ENCODE measurements at regions not wholly inside any gene's neighbourhood (a gene's known extent, or its start where the extent isn't known, plus 50 kb on each side); places are given as distances from the start of the nearest gene placed in this dataset.

GRCh38 chr3:187838016-187838540 is 92.8 kb upstream of the BCL6 start:
- no peak overlapping the region for H3K27ac ChIP-seq
- intact Hi-C loops (cut with DNase I; ENCODE audit: low total_unique reads), result no loop called here

GRCh38 chr3:187839422-187839821 is 94.2 kb upstream of the BCL6 start:
- Histone ChIP-seq H3K9me3 (peaks cover 0 to 10% (median 0%) of the 10 kb centered on the region in 8 donors), H3K4me3 (no peak overlapping the region), H3K4me1 (no peaks in the 10 kb centered on the region), H3K27ac (no peak overlapping the region), H3K27me3 (replicated peaks in 1 of 7) (no peaks in the 10 kb centered on the region), H3K36me3 (no peaks in the 10 kb centered on the region)
- no peak for TF ChIP-seq POLR2AphosphoS5 (IDR thresholded peaks at IDR 0.05)
- TF ChIP-seq CTCF (IDR thresholded peaks at IDR 0.05 in 8 of 11, conservative IDR thresholded peaks at IDR 0.05 in 3 of 11), result no peak
- TF ChIP-seq POLR2A (IDR thresholded peaks at IDR 0.05), result no peak
- no peak for DNase-seq
- WGBS, 5 donors, result 87 to 92% (median 90%) methylated on average over 5 of the region's 5 CpGs
- intact Hi-C loops (cut with DNase I; ENCODE audit: low total_unique reads), result no loop called here

More at GRCh38 chr3:187838016-187838540, 92.8 kb upstream of the BCL6 start:
- Histone ChIP-seq H3K36me3 (no peaks in the 10 kb centered on the region), H3K27me3 (replicated peaks in 1 of 7) (no peaks in the 10 kb centered on the region), H3K9me3 (peaks cover 0 to 10% (median 0%) of the 10 kb centered on the region in 8 donors), H3K4me1 (no peaks in the 10 kb centered on the region), H3K4me3 (no peak overlapping the region)
- WGBS, 5 donors, result 80 to 93% (median 81%) methylated on average over 5 of the region's 5 CpGs
- no peak for TF ChIP-seq POLR2A (IDR thresholded peaks at IDR 0.05)
- no peak for TF ChIP-seq CTCF (IDR thresholded peaks at IDR 0.05 in 8 of 11, conservative IDR thresholded peaks at IDR 0.05 in 3 of 11)
- no peak for TF ChIP-seq POLR2AphosphoS5 (IDR thresholded peaks at IDR 0.05)
- DNase-seq, result no peak

GRCh38 chr3:187840856-187841255 is 95.6 kb upstream of the BCL6 start:
- Histone ChIP-seq H3K9me3 (no peaks in the 10 kb centered on the region), H3K27ac (no peak overlapping the region), H3K4me3 (no peak overlapping the region), H3K27me3 (replicated peaks in 1 of 7) (no peaks in the 10 kb centered on the region), H3K4me1 (no peaks in the 10 kb centered on the region), H3K36me3 (no peaks in the 10 kb centered on the region)
- TF ChIP-seq POLR2A (IDR thresholded peaks at IDR 0.05), result no peak
- no peak for TF ChIP-seq POLR2AphosphoS5 (IDR thresholded peaks at IDR 0.05)
- no peak for TF ChIP-seq CTCF (IDR thresholded peaks at IDR 0.05 in 8 of 11, conservative IDR thresholded peaks at IDR 0.05 in 3 of 11)
- WGBS, 5 donors, result 94 to 100% (median 98%) methylated on average over 2 of the region's 2 CpGs
- no peak for DNase-seq
- intact Hi-C loops (cut with DNase I; ENCODE audit: low total_unique reads), result no loop called here

DNA sequence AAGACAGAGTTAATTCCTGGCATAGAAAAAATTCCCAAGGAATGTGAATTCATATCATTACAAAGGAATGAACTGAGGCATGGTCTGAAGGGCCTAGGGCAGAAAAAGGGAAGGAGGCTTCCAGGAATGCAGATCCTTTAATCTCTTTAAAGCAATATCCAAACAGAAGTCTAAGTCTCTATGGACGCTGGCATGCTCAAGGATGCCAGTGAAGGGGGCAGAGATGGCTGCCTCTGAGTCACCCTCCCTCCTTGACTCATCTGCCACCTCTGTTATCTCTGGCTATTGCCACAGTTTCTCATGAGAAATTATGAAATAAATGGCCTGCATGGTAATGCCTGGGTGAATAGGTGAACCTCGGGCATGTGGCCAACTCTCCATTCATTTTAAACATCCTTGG is 96.3 kb upstream of the BCL6 start:
- Histone ChIP-seq H3K4me1 (no peaks in the 10 kb centered on the region), H3K4me3 (no peak overlapping the region), H3K9me3 (no peaks in the 10 kb centered on the region), H3K27ac (no peak overlapping the region), H3K36me3 (no peaks in the 10 kb centered on the region), H3K27me3 (replicated peaks in 1 of 7) (no peaks in the 10 kb centered on the region)
- WGBS, 5 donors, result 70 to 92% (median 84%) methylated on average over 2 of the region's 2 CpGs
- TF ChIP-seq POLR2AphosphoS5 (IDR thresholded peaks at IDR 0.05) (no peak), POLR2A (IDR thresholded peaks at IDR 0.05) (no peak), CTCF (IDR thresholded peaks at IDR 0.05 in 8 of 11, conservative IDR thresholded peaks at IDR 0.05 in 3 of 11) (no peak)
- intact Hi-C loops (cut with DNase I; ENCODE audit: low total_unique reads), result no loop called here
- no peak for DNase-seq

Data from spleen (tissue), 11 donors.